Brain microvascular endothelial cell (primary cell): ENCODE measurements at regions not wholly inside any gene's neighbourhood (a gene's known extent, or its start where the extent isn't known, plus 50 kb on each side); places are given as distances from the start of the nearest gene placed in this dataset.
A peak's percentile ranks its signal among the peaks of the same experiment; 100 is the strongest.

ENCODE experiments used
- DNase-seq: peaks from one replicate; pipeline ENCODE4 v3.0.0-alpha.2; 2020
- H3K27ac ChIP-seq: fragments of 250-450 bp; sonication (Bioruptor Pico); 2 replicates; pipeline ENCODE4 v1.5.1; 2020; ENCODE audit warnings: mild to moderate bottlenecking, moderate library complexity
- H3K27me3 ChIP-seq: fragments of 250-450 bp; sonication (Bioruptor Pico); replicated peaks from 2 replicates; pipeline ENCODE4 v1.5.1; 2020; ENCODE audit warnings: mild to moderate bottlenecking
- H3K36me3 ChIP-seq: fragments of 250-450 bp; sonication (Bioruptor Pico); replicated peaks from 2 replicates; pipeline ENCODE4 v1.5.1; 2020; ENCODE audit warnings: mild to moderate bottlenecking
- H3K4me3 ChIP-seq: 2 replicates; pipeline ENCODE4 v1.5.1; 2011; ENCODE audit warnings: low read depth, mild to moderate bottlenecking, control low read depth, low read length, moderate library complexity
- in situ Hi-C: cut with HindIII; loops from 2 replicates; pipeline ENCODE4 v1.10.0; 2017; ENCODE audit warnings: low sequenced_read_pairs, low pct_ligation_motif_present
- TF ChIP-seq, protein P1 (sequence below): IDR thresholded peaks from 2 replicates; pipeline ENCODE4 v1.5.1; 2011; ENCODE audit warnings: low read depth, mild to moderate bottlenecking, moderate library complexity, low read length, control low read depth, inconsistent platforms; ENCODE audit errors: missing control alignments

DNA sequence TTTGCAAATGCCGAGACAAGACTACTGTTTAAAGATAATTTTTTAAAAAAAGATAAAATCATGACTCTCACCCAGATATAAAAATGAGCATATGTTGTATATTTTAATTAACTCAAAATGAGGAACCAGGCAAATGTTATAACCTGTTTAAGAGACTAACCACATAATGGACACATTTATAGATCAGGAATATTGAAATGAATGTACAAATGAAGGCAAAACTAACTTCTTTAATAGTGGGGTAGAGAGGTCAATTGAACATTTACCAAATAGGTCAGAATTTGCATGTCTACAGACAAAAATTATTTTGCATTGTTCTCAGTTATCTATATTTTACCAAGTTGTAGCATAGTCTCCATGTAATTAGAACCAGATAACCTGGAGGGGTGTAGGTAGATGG is 134.3 kb upstream of the PFN2 start:
- in situ Hi-C loops: no loop called here
- Histone ChIP-seq H3K4me3 (no peak overlapping the region), H3K36me3 (no peaks in the 10 kb centered on the region), H3K27me3 (no peaks in the 10 kb centered on the region), H3K27ac (no peak overlapping the region)
- TF ChIP-seq, protein P1, sequence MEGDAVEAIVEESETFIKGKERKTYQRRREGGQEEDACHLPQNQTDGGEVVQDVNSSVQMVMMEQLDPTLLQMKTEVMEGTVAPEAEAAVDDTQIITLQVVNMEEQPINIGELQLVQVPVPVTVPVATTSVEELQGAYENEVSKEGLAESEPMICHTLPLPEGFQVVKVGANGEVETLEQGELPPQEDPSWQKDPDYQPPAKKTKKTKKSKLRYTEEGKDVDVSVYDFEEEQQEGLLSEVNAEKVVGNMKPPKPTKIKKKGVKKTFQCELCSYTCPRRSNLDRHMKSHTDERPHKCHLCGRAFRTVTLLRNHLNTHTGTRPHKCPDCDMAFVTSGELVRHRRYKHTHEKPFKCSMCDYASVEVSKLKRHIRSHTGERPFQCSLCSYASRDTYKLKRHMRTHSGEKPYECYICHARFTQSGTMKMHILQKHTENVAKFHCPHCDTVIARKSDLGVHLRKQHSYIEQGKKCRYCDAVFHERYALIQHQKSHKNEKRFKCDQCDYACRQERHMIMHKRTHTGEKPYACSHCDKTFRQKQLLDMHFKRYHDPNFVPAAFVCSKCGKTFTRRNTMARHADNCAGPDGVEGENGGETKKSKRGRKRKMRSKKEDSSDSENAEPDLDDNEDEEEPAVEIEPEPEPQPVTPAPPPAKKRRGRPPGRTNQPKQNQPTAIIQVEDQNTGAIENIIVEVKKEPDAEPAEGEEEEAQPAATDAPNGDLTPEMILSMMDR: no peak
- DNase-seq: no peak

GRCh38 chr3:150104564-150104963 is 133.9 kb upstream of the PFN2 start:
- in situ Hi-C loops: no loop called here
- Histone ChIP-seq H3K27ac (no peak overlapping the region), H3K36me3 (no peaks in the 10 kb centered on the region), H3K27me3 (no peaks in the 10 kb centered on the region), H3K4me3 (no peak overlapping the region)
- TF ChIP-seq, protein P1: no peak
- no peak for DNase-seq

GRCh38 chr3:150101016-150101415 is 130.3 kb upstream of the PFN2 start:
- DNase-seq: no peak

DNA sequence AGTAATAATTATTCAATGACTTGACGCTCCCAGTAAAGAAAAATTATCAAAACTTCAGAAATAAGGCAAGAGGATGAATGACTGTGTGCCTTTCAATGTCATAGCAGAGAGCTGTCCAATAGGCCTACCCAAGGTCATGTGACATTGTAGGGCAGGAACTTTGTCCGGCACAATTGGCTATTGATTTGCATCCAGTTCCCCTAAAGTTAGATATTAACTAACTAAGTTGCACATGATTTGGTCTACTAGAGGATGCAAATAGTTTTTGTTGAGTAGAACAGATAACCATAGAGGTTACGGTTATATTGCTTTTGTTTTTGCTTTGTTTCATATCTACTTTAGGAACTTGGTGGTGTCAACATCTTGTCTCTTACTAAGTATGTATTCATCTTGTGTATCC is 127.9 kb upstream of the PFN2 start:
- Histone ChIP-seq H3K36me3 (no peaks in the 10 kb centered on the region), H3K4me3 (no peak overlapping the region), H3K27ac (no peak overlapping the region), H3K27me3 (no peaks in the 10 kb centered on the region)
- in situ Hi-C loops: no loop called here
- TF ChIP-seq, protein P1: no peak
- no peak for DNase-seq

More at GRCh38 chr3:150101016-150101415, 130.3 kb upstream of the PFN2 start:
- no peak overlapping the region for H3K27ac ChIP-seq
- H3K36me3 ChIP-seq: no peaks in the 10 kb centered on the region
- H3K27me3 ChIP-seq: no peaks in the 10 kb centered on the region
- TF ChIP-seq, protein P1: no peak
- H3K4me3 ChIP-seq: no peak overlapping the region
- in situ Hi-C loops: no loop called here

DNA sequence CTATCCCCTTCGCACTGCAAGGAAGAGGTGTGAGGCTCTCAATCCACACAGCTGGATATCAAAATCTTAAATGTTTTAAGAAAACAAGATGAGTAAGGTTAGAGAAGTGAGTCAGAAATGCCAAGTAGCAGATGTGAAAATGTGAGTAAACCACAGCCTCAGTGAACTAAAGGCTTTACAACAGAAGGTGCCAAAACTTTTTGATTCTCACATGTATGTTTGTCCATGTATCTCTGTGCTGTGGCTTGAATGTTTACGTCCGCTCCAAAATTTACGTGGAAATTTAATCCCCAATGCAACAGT is 126.8 kb upstream of the PFN2 start:
- Histone ChIP-seq H3K27me3 (no peaks in the 10 kb centered on the region), H3K27ac (no peak overlapping the region), H3K36me3 (no peaks in the 10 kb centered on the region), H3K4me3 (no peak overlapping the region)
- in situ Hi-C loops: no loop called here
- TF ChIP-seq, protein P1: no peak
- peak; percentile 45 for DNase-seq

DNA sequence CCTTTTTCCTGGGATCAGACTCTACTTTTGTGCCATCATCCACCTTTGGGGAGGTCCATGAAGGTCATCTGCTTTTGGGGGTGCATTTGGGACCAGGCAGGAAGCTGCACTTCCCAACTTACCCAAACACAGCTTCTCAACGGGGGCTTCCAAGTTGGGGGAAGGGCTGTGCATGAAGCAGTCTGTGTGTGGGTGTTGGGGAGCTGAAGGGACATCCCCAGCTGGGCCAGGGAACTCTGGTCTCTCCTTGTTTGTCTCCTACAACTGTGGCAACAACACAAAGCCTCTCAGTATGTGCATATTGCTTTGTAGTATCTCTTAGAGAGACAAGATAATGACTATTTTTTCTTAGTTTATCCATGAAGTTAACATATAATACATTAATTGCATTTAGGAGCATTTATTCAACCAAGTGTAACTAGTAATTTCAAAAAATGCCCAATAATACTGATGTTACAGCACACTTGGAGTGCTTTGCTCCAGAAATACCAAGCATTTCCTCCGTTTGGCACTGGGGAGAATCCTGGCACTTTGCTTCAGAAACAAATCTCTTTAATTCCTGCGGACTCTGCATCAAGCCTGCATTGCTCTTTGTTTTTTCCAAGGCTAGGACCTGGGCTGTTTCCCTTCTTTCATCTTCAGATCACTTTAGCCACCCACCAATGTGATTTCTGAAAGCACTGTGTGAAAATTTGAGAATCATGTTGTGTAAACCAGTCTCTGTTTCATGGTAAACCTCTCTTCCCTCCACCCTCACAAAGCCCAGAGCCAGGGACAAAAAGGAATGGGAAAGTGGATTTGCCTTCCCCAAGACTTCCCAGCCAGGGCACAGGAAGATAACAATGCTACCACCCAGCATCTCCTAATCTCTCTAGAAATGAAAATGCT is 126.2 kb upstream of the PFN2 start:
- H3K27me3 ChIP-seq: no peaks in the 10 kb centered on the region
- H3K36me3 ChIP-seq: no peaks in the 10 kb centered on the region
- TF ChIP-seq, protein P1: no peak
- in situ Hi-C loops: no loop called here
- DNase-seq: no peak
- no peak overlapping the region for H3K27ac ChIP-seq
- H3K4me3 ChIP-seq: no peak overlapping the region
